Left cardiac atrium (tissue), 4 donors: ENCODE measurements at regions not wholly inside any gene's neighbourhood (a gene's known extent, or its start where the extent isn't known, plus 50 kb on each side); places are given as distances from the start of the nearest gene placed in this dataset.

Experiments
- ATAC-seq, 2 donors: fragments of 200-7000 bp; cut with Tn5 transposase; one replicate each; pipeline ENCODE4 v1.9.1; 2020; ENCODE audit warnings: mild to moderate bottlenecking in 2 of 2, moderate library complexity in 2 of 2
- DNase-seq: peaks from one replicate; pipeline ENCODE4 v3.0.0-alpha.2; 2020
- intact Hi-C, 2 donors: fragments of 100-400 bp; cut with DNase I; formaldehyde crosslinking; loops; one replicate each; pipeline versions ENCODE4 v1.14.1 to v1.15.1; 2022 to 2023
- donor health status: DM: no; HTN: yes; CAD: no.
- donor health status: DM: no; HTN: yes; CAD: no; lungs with severe emphysema.
- donor health status: DM: yes; HTN: yes; CAD: no.
- donor health status: Dilated cardiomyopathy.

- ATAC-seq (no peak), DNase-seq (no peak)
- intact Hi-C loops = no loop called here
Observed at GRCh38 chr2:66775730-66776422, 341.0 kb downstream of the MEIS1 start.

DNA sequence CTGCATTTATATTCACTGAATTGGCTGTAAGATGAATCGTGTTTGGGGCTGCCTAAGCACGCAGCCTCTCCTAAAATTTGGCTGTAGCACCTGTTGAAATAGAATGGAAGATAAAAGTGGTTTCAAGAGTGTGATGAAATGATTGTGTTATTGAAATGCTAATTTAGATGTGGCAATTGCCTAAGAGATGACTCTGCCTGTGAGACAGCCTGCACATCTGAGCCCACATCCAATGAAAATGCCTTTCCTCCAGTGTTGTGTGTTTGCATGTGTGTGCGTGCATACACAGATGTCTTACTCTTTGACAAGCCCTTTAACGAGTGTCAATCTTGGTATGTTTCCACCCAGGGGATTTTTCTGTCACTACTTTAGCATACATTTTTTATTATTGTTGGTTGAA is 346.9 kb downstream of the MEIS1 start:
- intact Hi-C loops = no loop called here
- DNase-seq = no peak
- ATAC-seq = no peak

- intact Hi-C loops = no loop called here
- no peak for ATAC-seq
- DNase-seq = no peak
Observed at GRCh38 chr2:66782780-66783361, 347.9 kb downstream of the MEIS1 start.

GRCh38 chr2:66789741-66790140 is 354.8 kb downstream of the MEIS1 start:
- no peak for ATAC-seq
- intact Hi-C loops = no loop called here

DNA sequence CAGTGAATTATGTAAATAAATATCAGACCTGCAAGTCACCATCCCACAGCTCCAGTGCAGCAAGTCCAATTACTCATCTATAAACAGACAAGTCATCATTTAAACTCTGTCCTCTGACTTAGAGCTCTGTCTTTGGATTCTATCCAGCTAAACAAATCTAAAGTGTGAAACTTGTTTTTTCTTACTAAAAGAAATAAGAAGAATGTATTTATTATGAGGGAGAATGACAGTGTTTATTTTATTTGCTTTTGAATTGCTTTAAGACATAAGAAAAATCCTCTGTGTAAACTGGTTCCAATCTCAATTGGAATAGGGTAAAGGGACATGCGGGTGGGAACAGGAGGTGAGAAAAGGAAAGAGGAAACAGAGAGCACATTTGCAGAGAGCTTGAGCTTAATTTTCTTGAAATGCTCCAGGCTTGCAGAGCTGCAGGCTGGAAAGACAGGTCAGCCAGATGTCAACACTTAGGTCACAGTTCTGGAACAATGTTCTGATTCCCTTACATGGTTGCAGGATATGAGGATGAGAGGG is 355.8 kb downstream of the MEIS1 start:
- DNase-seq (no peak), ATAC-seq (peak in 1 of 2 donors; percentile 26)
- intact Hi-C loops = no loop called here

More at GRCh38 chr2:66789741-66790140, 354.8 kb downstream of the MEIS1 start:
- no peak for DNase-seq

GRCh38 chr2:66794070-66794469 is 359.1 kb downstream of the MEIS1 start:
- intact Hi-C loops = no loop called here
- no peak for ATAC-seq
- DNase-seq = no peak

DNA sequence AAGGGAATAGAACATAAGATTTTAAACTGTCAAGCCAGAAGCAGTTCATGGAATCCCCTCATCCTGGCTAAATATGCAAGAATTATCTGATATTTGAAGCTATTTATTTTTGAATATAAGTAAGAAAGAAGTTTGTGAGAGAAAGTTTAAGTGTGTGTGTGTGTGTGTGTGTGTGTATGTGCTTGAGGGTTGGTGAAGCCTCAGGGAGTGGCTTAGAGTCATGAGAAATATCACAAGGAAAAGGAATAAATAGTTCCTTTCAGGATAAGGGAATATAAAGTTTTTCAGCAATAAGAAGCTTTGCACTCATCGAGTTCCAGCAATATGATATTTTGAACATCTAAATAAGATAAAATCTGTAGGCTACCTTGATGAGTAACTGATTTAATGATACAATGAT is 359.6 kb downstream of the MEIS1 start:
- ATAC-seq (no peak), DNase-seq (no peak)
- intact Hi-C loops = no loop called here

GRCh38 chr2:66802877-66803276 is 368.0 kb downstream of the MEIS1 start:
- DNase-seq (no peak), ATAC-seq (no peak)
- intact Hi-C loops = no loop called here

DNA sequence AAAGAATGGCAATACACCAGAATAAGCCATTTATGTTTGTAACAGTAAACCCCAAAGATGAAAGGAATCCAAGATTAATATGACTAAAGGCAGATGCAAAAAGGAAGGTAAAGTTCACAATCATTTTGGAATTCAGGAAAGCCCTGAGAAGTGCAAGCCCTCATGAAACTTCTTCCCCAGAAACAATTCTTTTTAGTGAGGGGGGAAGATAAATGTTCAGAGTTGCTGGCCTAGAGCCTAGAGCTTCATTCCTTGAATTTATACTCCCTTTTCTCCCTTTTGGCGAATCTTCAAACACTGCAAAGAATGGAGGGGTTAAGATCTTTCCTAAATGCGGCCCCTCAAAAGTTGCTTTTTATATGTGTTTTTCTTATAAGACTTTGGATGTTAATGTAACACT is 368.8 kb downstream of the MEIS1 start:
- intact Hi-C loops = no loop called here
- ATAC-seq (no peak), DNase-seq (no peak)

GRCh38 chr2:66805016-66805865 is 370.3 kb downstream of the MEIS1 start:
- ATAC-seq = no peak
- intact Hi-C loops = no loop called here
- DNase-seq = no peak

- DNase-seq = no peak
- no peak for ATAC-seq
- intact Hi-C loops = no loop called here
Observed at GRCh38 chr2:66805968-66806367, 371.0 kb downstream of the MEIS1 start.

- intact Hi-C loops = no loop called here
- DNase-seq = no peak
- ATAC-seq = no peak
Observed at GRCh38 chr2:66813525-66813924, 378.6 kb downstream of the MEIS1 start.

- no peak for DNase-seq
- intact Hi-C loops = no loop called here
- no peak for ATAC-seq
Observed at GRCh38 chr2:66813976-66814375, 379.1 kb downstream of the MEIS1 start.

DNA sequence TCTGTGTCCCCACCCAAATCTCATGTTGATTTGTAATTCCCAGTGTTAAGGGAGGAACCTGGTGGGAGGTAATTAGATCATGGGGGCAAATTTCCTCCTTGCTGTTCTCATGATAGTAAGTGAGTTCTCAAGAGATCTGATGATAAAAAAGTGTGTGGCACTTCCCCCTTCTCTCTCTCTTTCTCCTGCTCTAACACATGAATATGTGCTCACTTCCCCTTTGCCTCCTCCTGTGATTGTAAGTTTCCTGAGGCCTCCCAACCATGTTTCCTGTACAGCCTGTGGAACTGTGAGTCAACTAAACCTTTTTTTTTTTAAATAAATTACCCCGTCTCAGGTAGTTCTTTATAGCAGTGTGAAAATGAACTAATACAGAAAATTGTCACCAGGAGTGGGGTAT is 380.0 kb downstream of the MEIS1 start:
- ATAC-seq = no peak
- DNase-seq = no peak
- intact Hi-C loops = no loop called here

- DNase-seq = no peak
- no peak for ATAC-seq
- intact Hi-C loops = no loop called here
Observed at GRCh38 chr2:66815886-66816285, 381.0 kb downstream of the MEIS1 start.

DNA sequence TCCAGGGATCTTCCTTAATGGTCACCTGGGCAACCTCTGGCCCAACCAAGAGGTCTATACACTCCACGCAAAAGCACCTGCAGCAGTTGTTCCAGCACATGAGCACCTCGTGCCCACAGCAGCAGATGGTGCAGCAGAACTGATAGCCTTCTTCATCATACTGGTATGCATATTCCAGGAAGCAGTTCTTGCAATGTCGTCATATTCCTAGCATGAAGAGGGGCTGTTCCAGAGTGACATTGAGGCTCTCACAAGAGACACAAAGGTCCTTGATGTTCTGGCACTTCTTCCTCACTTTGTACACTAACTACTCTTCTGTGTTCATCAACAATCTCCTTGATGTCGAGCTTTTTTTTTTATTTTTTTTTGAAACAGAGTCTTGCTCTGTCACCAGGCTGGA is 386.2 kb downstream of the MEIS1 start:
- no peak for ATAC-seq
- intact Hi-C loops = no loop called here
- no peak for DNase-seq

DNA sequence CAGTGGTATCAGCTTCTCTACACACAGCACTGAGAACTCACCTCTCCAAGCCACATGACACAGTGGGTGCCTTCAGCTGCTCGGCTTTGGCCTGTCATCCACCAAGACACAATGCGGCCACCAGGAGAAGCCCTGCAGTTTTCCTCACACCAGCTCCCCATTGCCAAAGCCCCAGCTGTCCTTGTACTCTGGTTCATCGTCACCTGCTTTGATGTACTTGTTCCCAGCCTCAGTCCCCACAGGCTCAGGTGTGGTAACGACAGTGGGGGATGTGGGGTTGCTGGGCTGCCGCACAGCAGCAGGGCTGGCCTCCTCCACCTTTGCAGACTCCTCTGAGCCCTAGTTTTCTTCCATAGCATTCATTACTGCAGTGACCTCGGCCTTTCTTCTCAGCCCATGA is 387.3 kb downstream of the MEIS1 start:
- DNase-seq (no peak), ATAC-seq (no peak)
- intact Hi-C loops = no loop called here

- DNase-seq = no peak
- intact Hi-C loops = no loop called here
- no peak for ATAC-seq
Observed at GRCh38 chr2:66824926-66825325, 390.0 kb downstream of the MEIS1 start.

GRCh38 chr2:66827851-66828250 is 392.9 kb downstream of the MEIS1 start:
- no peak for ATAC-seq
- no peak for DNase-seq
- intact Hi-C loops = no loop called here

DNA sequence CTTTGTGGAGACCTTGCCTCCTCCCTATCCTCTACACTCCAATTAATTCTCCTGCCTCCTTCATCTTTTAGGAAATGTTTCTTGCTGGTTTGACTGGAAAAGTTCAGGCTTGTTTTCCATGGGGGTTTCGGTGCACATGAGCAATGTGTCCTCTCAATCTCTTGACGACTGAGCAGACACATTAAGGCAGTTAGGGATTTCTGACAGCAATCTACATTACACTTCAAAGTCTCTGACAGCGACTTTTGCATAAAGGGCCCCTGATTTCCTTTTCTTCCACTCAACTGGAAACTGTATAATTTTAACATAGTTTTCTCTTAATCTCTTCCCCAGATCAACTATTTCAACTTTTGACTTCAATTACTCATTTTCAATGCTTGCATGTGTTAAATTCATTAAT is 394.0 kb downstream of the MEIS1 start:
- DNase-seq (no peak), ATAC-seq (no peak)
- intact Hi-C loops = no loop called here
